ENCODE measurements at regions not wholly inside any gene's neighbourhood (a gene's known extent, or its start where the extent isn't known, plus 50 kb on each side); places are given as distances from the start of the nearest gene placed in this dataset.

DNA sequence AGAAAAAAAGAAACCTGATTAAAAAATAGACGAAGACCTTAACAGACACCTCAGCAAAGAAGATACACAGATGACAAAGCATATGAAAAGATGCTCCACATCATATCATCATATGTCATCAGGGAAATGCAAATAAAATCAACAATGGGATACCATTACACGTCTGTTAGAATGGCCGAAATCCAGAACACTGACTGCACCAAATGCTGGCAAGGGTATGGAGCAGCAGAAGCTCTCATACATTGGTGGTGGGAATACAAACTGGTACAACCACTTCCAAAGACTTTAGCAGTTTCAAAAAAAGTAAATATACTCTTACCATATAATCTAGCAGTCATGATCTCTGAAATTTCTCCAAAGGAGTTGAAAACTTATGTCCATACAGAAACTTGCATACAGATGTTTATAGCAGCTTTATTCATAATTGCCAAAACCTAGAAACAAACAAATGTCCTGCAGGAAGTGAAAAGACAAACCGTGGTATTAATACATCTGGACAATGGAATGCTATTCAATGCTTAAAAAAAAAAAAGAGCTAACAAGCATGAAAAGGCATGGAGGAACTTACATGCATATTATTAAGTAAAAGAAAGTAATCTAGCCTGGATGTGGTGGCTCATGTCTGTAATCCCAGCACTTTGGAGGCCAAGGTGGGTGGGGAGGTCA is 107.4 kb downstream of the HES1 start:
- TF ChIP-seq POLR2A (IDR thresholded peaks at IDR 0.05; ENCODE audit: low read depth, low read length) (no peak), TAF1 (IDR thresholded peaks at IDR 0.05; ENCODE audit: low read depth, low read length) (no peak), POLR2AphosphoS5 (IDR thresholded peaks at IDR 0.05; ENCODE audit: low read depth, low read length) (no peak)

Data from GM12891 (cell line).